ENCODE measurements at regions not wholly inside any gene's neighbourhood (a gene's known extent, or its start where the extent isn't known, plus 50 kb on each side); places are given as distances from the start of the nearest gene placed in this dataset.

DNA sequence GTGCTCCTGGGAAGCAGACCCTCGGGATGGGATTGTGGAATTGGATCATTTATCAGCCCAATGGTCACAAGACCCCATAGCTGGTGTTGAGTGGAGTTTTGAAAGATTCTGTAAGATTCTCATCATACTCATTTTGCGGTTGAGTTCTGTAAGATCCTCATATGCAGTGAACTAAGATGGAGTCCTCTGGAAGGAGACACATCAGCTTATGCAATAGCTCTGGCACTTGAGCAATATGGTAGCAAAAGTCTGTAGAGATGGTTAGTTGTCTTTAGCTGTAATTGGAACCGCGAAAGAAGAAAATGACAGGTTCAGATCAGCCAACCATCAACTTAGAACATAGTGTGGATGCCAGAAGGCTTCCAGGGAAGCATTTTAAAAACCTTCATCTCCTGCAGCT lies 184.5 kb upstream of the TSC22D2 start:
- DNase-seq (ENCODE audit: low spot score in 2 of 2) (no peak), ATAC-seq (no peak)
- Mint-ChIP-seq H3K27ac (no peak overlapping the region), H3K36me3 (no peaks in the 10 kb centered on the region), H3K9me3 (no peaks in the 10 kb centered on the region)

DNA sequence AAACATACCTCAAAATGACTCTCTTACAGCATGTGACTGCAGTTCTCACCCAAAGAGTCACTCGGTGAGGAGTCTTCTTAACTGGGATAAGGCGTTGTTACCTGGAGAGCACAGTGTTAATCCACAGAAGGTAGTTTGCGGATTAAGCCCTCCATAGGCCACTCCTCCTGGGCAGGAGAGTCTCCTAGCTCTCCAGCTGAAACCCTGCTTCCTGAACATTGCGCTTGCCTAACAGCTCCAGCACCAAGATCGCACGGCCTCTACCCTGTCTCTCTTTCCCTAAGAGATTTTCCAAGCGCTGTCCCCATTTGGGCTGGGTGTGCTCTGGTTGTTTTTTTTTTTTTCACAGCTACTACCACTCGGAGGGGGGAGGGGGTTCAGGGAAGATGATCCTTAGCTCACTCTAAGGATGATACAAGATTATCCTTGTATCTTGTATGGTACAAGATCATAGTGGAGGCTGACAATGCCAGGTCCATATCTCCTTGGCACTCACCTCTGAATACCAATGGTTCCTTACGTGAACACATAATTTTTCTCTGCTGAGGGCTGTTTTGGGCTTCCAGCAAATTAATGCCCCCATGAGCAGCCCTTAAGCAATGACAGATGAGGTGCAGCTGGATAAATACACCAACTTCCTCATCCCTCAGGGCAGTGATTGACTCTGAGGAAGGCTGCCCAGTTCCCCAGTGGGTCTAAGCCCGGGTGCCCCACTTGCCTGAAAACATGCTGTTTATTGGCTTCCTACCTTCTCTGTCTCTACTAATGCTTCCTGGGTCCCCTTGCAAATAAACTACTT lies 185.2 kb upstream of the TSC22D2 start:
- no peak for ATAC-seq
- Mint-ChIP-seq H3K9me3 (no peaks in the 10 kb centered on the region), H3K36me3 (no peaks in the 10 kb centered on the region)

DNA sequence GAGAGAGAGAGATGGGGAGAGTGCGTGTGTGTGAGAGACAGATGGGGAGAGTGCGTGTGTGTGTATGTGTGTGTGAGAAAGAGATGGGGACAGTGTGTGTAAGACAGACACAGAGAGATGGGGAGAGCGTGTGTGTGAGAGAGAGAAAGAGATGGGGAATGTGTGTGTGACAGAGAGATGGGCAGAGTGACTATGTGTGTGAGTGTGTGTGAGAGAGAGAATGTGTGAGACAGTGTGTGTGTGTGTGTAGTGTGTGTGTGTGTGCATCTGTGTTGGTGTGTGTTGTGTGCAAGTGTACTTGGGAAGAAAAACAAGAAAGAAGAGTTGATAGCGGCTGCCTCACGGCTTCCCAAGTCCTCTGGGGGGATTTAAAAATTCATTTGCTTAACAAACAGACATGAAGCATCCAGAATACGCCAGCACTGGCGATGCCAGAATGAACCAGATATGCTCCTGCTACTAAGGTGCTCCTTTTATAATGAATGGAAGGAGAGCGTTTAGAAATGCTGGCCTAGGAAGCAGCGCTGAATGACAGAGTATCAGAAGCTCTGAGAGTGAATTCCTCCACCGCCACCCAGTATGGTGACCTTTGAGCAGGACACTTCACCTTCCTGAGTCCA lies 186.1 kb upstream of the TSC22D2 start:
- DNase-seq (ENCODE audit: low spot score in 2 of 2) (no peak), ATAC-seq (peak in 1 of 2 donors; percentile 16)
- H3K9me3 Mint-ChIP-seq, result no peaks in the 10 kb centered on the region
- no peak overlapping the region for H3K27ac Mint-ChIP-seq
- H3K36me3 Mint-ChIP-seq, result no peaks in the 10 kb centered on the region

More for the DNA sequence above, 185.2 kb upstream of the TSC22D2 start:
- DNase-seq (ENCODE audit: low spot score in 2 of 2), result no peak
- H3K27ac Mint-ChIP-seq, result no peak overlapping the region

DNA sequence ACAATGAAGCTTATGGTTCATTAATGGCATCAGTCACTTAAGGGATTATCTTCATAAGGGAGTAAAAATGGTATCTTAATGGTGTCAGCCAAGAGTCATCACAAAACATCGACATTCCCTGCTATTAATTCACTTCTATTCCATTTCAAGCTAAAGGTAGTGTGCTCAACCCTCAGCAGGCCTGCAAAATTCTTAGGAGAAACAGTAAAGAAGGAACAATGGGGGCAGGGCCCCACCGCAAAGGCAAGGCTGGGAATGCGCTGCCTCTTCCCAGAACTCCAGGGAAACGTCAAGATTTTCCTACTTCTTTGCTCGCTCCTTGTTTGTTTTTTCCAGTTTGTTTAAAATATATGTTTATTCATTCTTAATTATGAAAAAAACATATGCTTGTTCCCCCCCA lies 187.3 kb upstream of the TSC22D2 start:
- H3K9me3 Mint-ChIP-seq, result no peaks in the 10 kb centered on the region
- no peak for DNase-seq (ENCODE audit: low spot score in 2 of 2)
- H3K27ac Mint-ChIP-seq, result no peak overlapping the region
- ATAC-seq, result no peak
- H3K36me3 Mint-ChIP-seq, result no peaks in the 10 kb centered on the region

DNA sequence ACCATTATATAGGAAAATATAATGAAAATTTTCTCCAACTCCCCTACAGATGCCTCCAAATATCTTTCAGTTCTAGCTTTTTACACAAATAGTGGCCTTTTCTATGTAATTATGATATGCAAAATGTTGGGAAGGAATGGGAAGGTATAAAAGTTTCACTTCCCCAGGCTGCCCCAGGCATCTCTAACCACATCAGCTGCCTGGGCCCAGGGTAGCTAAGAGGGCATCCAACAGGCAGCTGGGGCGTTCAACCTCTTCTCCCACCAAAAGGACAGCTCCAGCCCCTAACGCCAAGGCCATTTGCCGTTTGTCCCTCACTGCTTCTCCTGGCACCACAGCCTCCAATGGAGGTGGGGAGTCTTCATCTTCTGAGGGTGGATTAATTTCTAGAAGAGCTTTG lies 188.1 kb upstream of the TSC22D2 start:
- ATAC-seq, result no peak

DNA sequence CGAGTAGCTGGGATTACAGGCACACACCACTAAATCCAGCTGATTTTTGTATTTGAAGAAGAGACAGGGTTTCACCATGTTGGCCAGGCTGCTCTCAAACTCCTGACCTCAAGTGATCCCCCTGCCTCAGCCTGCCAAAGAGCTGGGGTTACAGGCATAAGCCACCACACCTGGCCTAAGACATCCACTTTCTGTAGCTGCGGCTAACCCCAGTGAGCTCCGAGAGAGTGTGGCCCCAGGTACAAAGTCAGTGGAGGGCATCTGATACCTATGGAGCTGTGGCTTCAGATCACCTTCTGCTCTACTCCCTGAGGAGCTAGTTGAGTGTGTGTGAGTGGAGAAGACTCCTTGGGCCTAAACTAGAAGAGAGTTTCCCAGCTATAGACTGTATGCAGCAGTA lies 189.3 kb upstream of the TSC22D2 start:
- Mint-ChIP-seq H3K9me3 (no peaks in the 10 kb centered on the region), H3K27ac (no peak overlapping the region), H3K36me3 (no peaks in the 10 kb centered on the region)
- ATAC-seq (no peak), DNase-seq (ENCODE audit: low spot score in 2 of 2) (no peak)

More for the DNA sequence above, 188.1 kb upstream of the TSC22D2 start:
- H3K27ac Mint-ChIP-seq, result no peak overlapping the region
- no peaks in the 10 kb centered on the region for H3K9me3 Mint-ChIP-seq
- no peak for DNase-seq (ENCODE audit: low spot score in 2 of 2)
- no peaks in the 10 kb centered on the region for H3K36me3 Mint-ChIP-seq

DNA sequence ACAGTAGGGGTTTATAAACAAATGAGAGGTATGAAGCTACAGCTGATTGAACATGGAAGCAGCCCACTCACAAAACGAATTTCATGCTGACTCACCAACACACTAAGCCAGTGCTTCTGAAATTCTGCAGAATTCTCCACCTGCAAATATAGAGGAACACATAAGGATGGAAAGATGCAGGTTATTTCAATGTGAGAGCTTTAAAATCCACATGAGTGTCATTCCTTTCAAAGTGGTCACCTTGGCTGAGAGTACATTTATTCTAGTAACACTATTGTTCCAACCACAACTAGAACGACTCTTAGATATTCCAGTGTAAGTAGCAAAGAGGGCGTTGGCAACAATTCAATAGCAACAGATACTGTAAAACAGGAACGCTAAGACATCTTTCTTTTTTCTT lies 189.9 kb upstream of the TSC22D2 start:
- Mint-ChIP-seq H3K9me3 (no peaks in the 10 kb centered on the region), H3K27ac (no peak overlapping the region), H3K36me3 (no peaks in the 10 kb centered on the region)
- ATAC-seq (no peak), DNase-seq (ENCODE audit: low spot score in 2 of 2) (no peak)

DNA sequence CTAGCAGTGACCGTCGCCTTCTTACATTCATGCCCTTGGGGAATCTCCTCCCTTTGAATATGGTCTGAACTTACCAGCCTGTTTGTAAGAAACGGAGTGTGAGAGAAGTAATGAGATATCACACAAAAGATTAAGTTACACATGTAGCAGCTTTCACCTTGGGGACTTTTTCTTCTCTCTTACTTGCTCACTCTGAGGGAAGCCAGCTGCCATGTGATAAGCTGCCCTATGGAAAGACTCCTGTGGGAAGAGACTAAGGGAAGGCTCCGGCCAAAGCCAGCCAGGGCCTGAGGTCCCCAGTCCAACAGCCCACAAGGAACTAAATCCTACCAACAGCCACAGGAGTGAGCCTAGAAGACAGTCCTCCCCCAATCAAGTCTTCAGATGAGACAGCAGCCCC lies 190.4 kb upstream of the TSC22D2 start:
- H3K27ac Mint-ChIP-seq, result no peak overlapping the region
- ATAC-seq (no peak), DNase-seq (ENCODE audit: low spot score in 2 of 2) (no peak)
- H3K36me3 Mint-ChIP-seq, result no peaks in the 10 kb centered on the region
- no peaks in the 10 kb centered on the region for H3K9me3 Mint-ChIP-seq

DNA sequence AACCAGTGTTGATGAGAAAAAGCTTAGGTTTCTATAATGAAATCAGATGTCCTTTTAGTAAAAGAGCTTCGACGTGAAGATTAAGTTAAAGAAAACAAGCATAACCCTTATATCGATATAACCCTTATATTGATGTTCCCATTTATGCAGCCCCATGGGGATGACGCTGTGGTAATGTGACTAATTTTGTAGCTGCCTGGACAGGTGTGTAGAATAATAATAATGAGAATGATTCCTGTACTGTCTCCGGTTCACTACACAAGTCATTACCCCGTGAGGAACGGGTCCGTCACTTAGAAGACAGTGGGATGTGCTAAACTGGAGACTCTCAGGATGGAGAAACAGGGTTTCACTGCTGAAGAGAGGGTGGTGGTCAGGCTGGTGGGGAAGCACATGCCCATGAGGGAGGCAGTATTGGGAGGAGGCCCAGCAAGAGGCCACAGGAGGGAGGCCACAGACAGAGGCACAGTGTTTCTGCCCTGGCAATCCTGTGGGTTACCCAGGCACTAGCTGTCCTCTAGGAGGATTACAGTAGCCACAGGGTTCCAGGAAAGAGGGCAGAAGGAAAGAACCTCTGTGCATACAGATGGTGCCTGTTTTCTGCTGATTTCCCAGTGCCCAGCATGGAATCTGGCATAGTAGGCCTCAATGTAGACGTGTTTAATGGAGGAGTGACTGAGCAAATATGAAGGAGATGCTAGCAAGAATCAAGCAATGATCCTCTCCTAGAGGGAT lies 191.1 kb upstream of the TSC22D2 start:
- Mint-ChIP-seq H3K9me3 (no peaks in the 10 kb centered on the region), H3K27ac (peak overlapping the region in 1 of 2 donors; percentile 22), H3K36me3 (no peaks in the 10 kb centered on the region)
- no peak for ATAC-seq
- DNase-seq (ENCODE audit: low spot score in 2 of 2), result no peak

DNA sequence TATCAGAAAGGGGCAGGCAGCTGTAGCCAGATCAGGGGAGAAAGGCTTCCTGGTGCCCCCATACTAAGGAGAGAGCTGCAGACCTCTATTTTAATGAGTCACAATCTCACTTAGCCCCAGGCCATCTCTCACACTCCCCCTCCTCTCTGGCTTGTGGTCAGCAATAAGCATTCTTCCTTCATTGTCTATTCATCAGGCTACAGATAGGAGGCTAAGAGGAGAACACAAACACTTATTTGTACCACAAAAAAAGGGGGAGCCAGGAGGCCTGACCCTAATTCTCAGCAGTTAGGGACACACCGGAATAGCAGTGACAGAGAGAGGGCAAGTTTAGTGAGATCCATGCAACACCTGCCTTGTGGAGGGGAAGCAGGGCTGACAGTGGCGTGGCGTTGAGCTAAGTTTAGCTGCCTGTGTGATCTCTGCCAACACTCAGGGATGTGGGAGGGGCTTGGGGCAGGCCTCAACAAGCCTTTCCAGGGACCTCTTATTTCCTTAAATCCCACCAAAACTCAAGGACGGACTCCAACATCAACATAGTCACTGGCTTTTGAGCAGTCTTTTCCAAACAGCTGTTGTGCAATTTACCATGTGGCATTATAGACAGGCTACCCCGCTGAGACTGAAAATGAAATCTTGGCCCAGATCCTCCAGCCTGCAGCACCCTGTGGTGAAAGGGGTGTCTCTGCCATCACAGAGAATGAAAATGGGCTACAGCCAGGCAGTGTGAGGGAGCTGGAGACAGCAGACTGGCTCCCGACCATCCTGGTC lies 191.9 kb upstream of the TSC22D2 start:
- no peak for ATAC-seq
- DNase-seq (ENCODE audit: low spot score in 2 of 2), result no peak
- Mint-ChIP-seq H3K36me3 (no peaks in the 10 kb centered on the region), H3K27ac (no peak overlapping the region), H3K9me3 (no peaks in the 10 kb centered on the region)

DNA sequence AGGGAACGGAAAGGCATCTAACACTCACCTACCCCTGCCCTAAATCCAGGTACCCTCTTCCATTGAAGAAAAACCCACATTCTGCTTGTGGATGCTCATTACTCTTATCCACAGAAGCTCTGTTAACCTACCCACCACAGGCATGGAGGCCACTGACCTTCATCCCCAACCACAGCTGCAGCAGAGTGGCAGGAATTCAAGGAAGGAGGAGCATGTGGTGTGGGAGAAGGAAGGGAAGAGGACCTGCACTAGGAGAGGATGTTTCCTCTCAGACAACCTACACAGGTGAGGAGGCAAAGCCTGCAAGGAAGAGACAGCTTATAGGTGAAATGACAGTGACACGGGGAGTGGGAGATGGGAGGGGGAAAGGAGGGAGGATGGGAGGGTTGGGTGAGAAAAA lies 192.5 kb upstream of the TSC22D2 start:
- Mint-ChIP-seq H3K36me3 (no peaks in the 10 kb centered on the region), H3K9me3 (no peaks in the 10 kb centered on the region)
- ATAC-seq, result no peak

DNA sequence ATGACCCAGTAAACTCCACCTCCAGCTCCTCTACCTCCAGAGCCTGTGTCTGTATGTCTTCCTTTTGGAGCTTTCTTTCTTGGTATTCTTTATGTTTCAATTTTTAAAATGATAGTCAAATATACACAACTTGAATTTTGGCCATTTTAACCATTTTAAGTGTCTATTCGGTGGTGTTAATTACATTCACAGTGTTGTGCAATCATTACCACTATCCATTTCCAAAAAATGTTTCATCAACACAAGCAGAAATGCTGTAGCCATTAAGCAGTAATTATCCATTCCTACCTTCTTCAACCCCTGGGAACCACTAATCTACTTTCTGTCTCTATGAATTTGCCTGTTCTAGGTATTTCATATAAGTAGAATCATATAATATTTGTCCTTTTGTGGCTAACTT lies 194.5 kb upstream of the TSC22D2 start:
- ATAC-seq (no peak), DNase-seq (ENCODE audit: low spot score in 2 of 2) (no peak)
- Mint-ChIP-seq H3K36me3 (no peaks in the 10 kb centered on the region), H3K9me3 (no peaks in the 10 kb centered on the region), H3K27ac (no peak overlapping the region)

More for the DNA sequence above, 192.5 kb upstream of the TSC22D2 start:
- no peak overlapping the region for H3K27ac Mint-ChIP-seq
- no peak for DNase-seq (ENCODE audit: low spot score in 2 of 2)

DNA sequence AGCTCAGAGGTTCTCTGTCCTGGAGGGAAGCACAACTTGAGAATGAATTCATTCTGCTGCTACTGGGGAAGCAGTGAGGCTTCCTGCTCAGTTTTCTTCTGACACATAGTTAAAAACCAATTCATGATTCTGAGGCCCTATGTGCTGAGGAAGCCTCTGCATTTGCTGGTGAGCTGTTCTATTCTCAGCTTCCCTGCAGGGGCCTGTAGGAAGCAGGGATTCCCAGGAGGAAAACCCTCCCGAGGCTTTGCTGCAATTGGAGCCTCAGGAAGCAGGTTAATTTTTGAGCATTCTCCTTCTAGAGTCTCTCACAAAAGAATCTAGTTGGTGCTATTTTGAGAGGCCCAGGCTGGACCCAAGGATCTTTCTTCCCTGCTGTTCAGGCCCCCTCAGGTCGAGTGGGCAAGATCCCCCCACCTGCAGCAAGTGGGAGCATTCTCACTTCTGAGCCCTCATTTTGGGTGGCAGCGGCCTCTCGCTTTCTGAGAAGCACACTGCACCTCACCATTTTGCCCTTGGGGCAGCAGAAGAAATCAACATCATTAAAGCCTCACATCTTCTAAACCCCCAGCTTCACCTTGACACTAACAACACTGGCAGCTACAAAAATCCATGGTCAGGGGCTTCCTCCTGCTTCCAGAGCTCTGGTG lies 197.5 kb upstream of the TSC22D2 start:
- no peaks in the 10 kb centered on the region for H3K36me3 Mint-ChIP-seq
- no peaks in the 10 kb centered on the region for H3K9me3 Mint-ChIP-seq
- ATAC-seq (no peak), DNase-seq (ENCODE audit: low spot score in 2 of 2) (no peak)
- H3K27ac Mint-ChIP-seq, result no peak overlapping the region

DNA sequence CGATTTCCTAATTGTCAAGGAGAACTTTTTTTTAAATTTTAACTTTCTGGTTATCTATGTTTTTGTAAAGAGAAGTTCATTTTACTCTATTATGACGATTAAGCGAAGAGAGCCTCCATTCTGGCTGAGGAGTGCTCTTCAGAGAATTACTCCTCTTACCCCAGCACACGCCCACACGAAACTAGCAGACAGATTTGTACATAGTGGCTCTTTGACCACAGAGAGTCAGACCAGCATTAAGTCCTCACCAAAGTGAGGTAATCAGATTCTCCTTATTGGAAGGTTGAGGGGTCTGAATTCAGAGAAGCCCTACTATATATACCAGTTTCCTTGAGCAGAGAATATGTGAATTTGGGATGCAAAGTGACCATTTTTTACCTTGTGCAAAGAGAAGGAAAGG lies 204.8 kb upstream of the TSC22D2 start:
- no peak for DNase-seq (ENCODE audit: low spot score in 2 of 2)
- Mint-ChIP-seq H3K36me3 (no peaks in the 10 kb centered on the region), H3K9me3 (no peaks in the 10 kb centered on the region), H3K27ac (no peak overlapping the region)
- ATAC-seq, result no peak

DNA sequence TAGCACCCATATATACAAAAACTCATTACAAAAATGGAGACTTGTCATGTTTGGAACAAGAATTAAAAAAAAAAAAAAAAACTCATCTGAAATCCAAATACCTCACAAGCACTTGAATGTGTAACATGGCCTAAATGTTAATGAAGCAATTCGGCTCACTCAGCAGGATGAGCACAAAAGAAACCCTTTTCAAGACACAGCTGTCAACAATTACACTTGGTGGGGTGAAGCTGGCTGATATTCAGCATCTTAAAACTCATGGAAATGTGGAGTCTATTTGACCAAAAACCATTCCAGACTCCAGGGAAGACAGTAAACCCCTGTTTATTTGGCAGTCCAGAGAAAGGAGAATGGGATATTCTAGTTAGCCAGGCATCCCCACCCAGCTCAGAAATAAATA lies 205.4 kb upstream of the TSC22D2 start:
- ATAC-seq, result no peak
- DNase-seq (ENCODE audit: low spot score in 2 of 2), result no peak
- no peaks in the 10 kb centered on the region for H3K9me3 Mint-ChIP-seq
- no peak overlapping the region for H3K27ac Mint-ChIP-seq
- H3K36me3 Mint-ChIP-seq, result no peaks in the 10 kb centered on the region

DNA sequence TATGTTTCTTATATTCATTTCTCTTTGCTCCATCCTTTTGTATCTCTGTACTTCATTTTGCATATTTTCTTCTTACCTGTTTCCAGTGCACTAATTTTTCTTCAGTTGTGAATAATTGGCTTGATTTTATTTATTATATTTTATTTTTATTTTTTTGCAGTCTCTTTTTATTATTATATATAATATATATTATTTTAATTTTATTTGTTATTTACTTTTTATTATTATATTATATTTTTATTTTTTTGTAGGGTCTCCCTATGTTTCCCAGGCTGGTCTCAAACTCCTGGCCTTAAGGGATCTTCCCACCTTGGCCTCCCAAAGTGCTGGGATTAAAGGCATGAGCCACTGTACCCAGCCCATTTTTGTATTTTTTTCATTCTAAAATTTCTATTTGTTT lies 213.1 kb upstream of the TSC22D2 start:
- H3K9me3 Mint-ChIP-seq, result peaks cover 0 to 1% of the 10 kb centered on the region in 2 donors
- ATAC-seq (no peak), DNase-seq (ENCODE audit: low spot score in 2 of 2) (no peak)
- H3K36me3 Mint-ChIP-seq, result no peaks in the 10 kb centered on the region
- peak overlapping the region in 1 of 2 donors; percentile 9 for H3K27ac Mint-ChIP-seq
